Esophagus muscularis mucosa (tissue), 4 donors: ENCODE measurements at regions not wholly inside any gene's neighbourhood (a gene's known extent, or its start where the extent isn't known, plus 50 kb on each side); places are given as distances from the start of the nearest gene placed in this dataset.

Experiments used
- DNase-seq: peaks from one replicate; pipeline ENCODE4 v3.0.0-alpha.2; 2017; ENCODE audit errors: extremely low spot score
- H3K27ac ChIP-seq, 4 donors: fragments of 200-600 bp; sonication (generic); replicated peaks in 1 of 4; 1 replicate in 3 of 4; 2 replicates in 1 of 4; pipeline ENCODE4 v1.5.1; 2016 to 2019; ENCODE audit warnings: mild to moderate bottlenecking in 1 of 4
- H3K27me3 ChIP-seq, 4 donors: fragments of 200-600 bp; sonication (generic); one replicate each; pipeline versions ENCODE4 v1.5.1 to v1.6.0; 2016 to 2019
- H3K36me3 ChIP-seq, 4 donors: fragments of 200-600 bp; sonication (generic); one replicate each; pipeline ENCODE4 v1.5.1; 2016 to 2019
- H3K4me1 ChIP-seq, 4 donors: fragments of 200-600 bp; sonication (generic); one replicate each; pipeline ENCODE4 v1.5.1; 2016 to 2019
- H3K4me3 ChIP-seq, 4 donors: fragments of 200-600 bp; sonication (generic); 1 replicate in 2 of 4; 2 replicates in 2 of 4; pipeline ENCODE4 v1.5.1; 2016 to 2019; ENCODE audit warnings: mild to moderate bottlenecking in 4 of 4, moderate library complexity in 1 of 4
- H3K9me3 ChIP-seq, 4 donors: fragments of 200-600 bp; sonication (generic); 1 replicate in 3 of 4; 2 replicates in 1 of 4; pipeline ENCODE4 v1.5.1; 2016 to 2019
- CTCF ChIP-seq, 3 experiments: fragments of 200-600 bp in 2 of 3; fragments of 450-650 bp in 1 of 3; sonication (generic) in 2 of 3; IDR thresholded peaks; one replicate each; pipeline ENCODE4 v1.5.1; 2017 to 2019; ENCODE audit warnings: antibody characterized with exemption in 3 of 3, mild to moderate bottlenecking in 2 of 3, moderate library complexity in 1 of 3
- EP300 ChIP-seq: sonication (generic); formaldehyde crosslinking; IDR thresholded peaks from one replicate; pipeline ENCODE4 v1.6.1; 2017; ENCODE audit warnings: antibody characterized with exemption
- POLR2A ChIP-seq: fragments of 450-650 bp; IDR thresholded peaks from one replicate; pipeline ENCODE4 v1.6.1; 2017; ENCODE audit warnings: antibody characterized with exemption, moderate library complexity, mild to moderate bottlenecking, low read depth
- POLR2AphosphoS5 ChIP-seq, 2 donors: sonication (generic); formaldehyde crosslinking; IDR thresholded peaks; one replicate each; pipeline ENCODE4 v1.6.1; 2017; ENCODE audit warnings: antibody characterized with exemption in 2 of 2
- WGBS: methylation state at CpG from one replicate; pipeline ENCODE4 v1.1.5; 2018; 5-methylcytosine and 5-hydroxymethylcytosine counted together
- intact Hi-C: fragments of 100-400 bp; cut with DNase I; formaldehyde crosslinking; loops from one replicate; pipeline ENCODE4 v1.15.1; 2023

- Histone ChIP-seq H3K36me3 (no peaks in the 10 kb centered on the region), H3K27ac (no peak overlapping the region), H3K9me3 (no peaks in the 10 kb centered on the region), H3K4me1 (peaks cover 0 to 11% (median 2%) of the 10 kb centered on the region in 4 donors), H3K4me3 (no peak overlapping the region), H3K27me3 (no peaks in the 10 kb centered on the region)
- WGBS, result 75% methylated on average over 8 of the region's 8 CpGs
- intact Hi-C loops, result no loop called here
- no peak for DNase-seq
- TF ChIP-seq CTCF (IDR thresholded peaks at IDR 0.05) (no peak), POLR2A (no peak), EP300 (no peak), POLR2AphosphoS5 (IDR thresholded peaks at IDR 0.05) (no peak)
Measured at GRCh38 chr9:16277471-16277960, 593.0 kb downstream of the BNC2 start.

- intact Hi-C loops, result no loop called here
- H3K9me3 ChIP-seq, result no peaks in the 10 kb centered on the region
- no peaks in the 10 kb centered on the region for H3K36me3 ChIP-seq
- TF ChIP-seq POLR2A, result no peak
- no peak for TF ChIP-seq EP300
- no peak for TF ChIP-seq CTCF (IDR thresholded peaks at IDR 0.05)
- no peak for TF ChIP-seq POLR2AphosphoS5 (IDR thresholded peaks at IDR 0.05)
- no peaks in the 10 kb centered on the region for H3K27me3 ChIP-seq
- peaks cover 0 to 11% (median 2%) of the 10 kb centered on the region in 4 donors for H3K4me1 ChIP-seq
- no peak overlapping the region for H3K27ac ChIP-seq
- no peak overlapping the region for H3K4me3 ChIP-seq
- 80% methylated on average over 7 of the region's 13 CpGs for WGBS
- DNase-seq, result no peak
Measured at GRCh38 chr9:16278326-16278999, 592.0 kb downstream of the BNC2 start.

GRCh38 chr9:16281707-16282106, 588.8 kb downstream of the BNC2 start:
- H3K27me3 ChIP-seq, result no peaks in the 10 kb centered on the region
- no peak for DNase-seq
- H3K27ac ChIP-seq, result no peak overlapping the region
- H3K4me3 ChIP-seq, result no peak overlapping the region
- TF ChIP-seq POLR2AphosphoS5 (IDR thresholded peaks at IDR 0.05) (no peak), EP300 (no peak), CTCF (IDR thresholded peaks at IDR 0.05) (no peak), POLR2A (no peak)
- intact Hi-C loops, result no loop called here
- H3K9me3 ChIP-seq, result no peaks in the 10 kb centered on the region
- no peaks in the 10 kb centered on the region for H3K36me3 ChIP-seq
- 95% methylated on average over 5 of the region's 5 CpGs for WGBS
- H3K4me1 ChIP-seq, result peaks cover 0 to 5% (median 2%) of the 10 kb centered on the region in 4 donors

GRCh38 chr9:16282216-16282615, 588.3 kb downstream of the BNC2 start:
- TF ChIP-seq POLR2A (no peak), POLR2AphosphoS5 (IDR thresholded peaks at IDR 0.05) (no peak), CTCF (IDR thresholded peaks at IDR 0.05) (no peak), EP300 (no peak)
- whole genome bisulfite sequencing, result 46% methylated on average over 2 of the region's 2 CpGs

More at GRCh38 chr9:16282216-16282615, 588.3 kb downstream of the BNC2 start:
- Histone ChIP-seq H3K27me3 (no peaks in the 10 kb centered on the region), H3K27ac (no peak overlapping the region), H3K9me3 (no peaks in the 10 kb centered on the region), H3K36me3 (no peaks in the 10 kb centered on the region), H3K4me3 (no peak overlapping the region), H3K4me1 (peaks cover 0 to 5% (median 2%) of the 10 kb centered on the region in 4 donors)
- DNase-seq, result no peak
- intact Hi-C loops, result no loop called here
